PC-9 (cell line): ENCODE measurements at regions not wholly inside any gene's neighbourhood (a gene's known extent, or its start where the extent isn't known, plus 50 kb on each side); places are given as distances from the start of the nearest gene placed in this dataset.

ENCODE experiments used
- EZH2 ChIP-seq: fragments of 200-600 bp; sonication (generic); IDR thresholded peaks from 2 replicates; pipeline ENCODE4 v1.8.0; 2017; ENCODE audit warnings: antibody characterized with exemption, low read depth
- TF ChIP-seq, protein P1 (sequence below): fragments of 200-600 bp; sonication (generic); conservative IDR thresholded peaks from 2 replicates; pipeline ENCODE4 v1.6.1; 2017; ENCODE audit warnings: mixed run types, antibody characterized with exemption, mild to moderate bottlenecking, moderate library complexity

DNA sequence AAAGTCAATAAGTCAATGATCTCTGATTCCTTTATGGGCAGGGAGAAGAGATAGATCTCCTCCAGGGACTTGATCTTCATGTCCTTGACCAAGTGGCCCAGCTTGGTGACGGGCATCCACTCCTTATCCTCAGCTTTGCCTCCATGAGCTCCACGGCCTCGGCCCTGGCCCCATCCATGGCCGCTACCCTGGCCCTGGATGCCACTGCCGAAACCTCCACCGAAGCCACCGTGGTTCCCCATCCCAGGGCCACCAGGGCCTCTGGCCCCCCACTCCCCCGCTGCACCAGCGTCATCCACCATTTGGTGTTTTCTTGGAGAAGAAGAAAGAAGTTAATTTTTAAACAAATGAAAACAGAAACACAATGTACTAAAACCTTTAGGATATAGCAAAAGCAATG, 518.1 kb downstream of the GRXCR1 start:
- TF ChIP-seq, protein P1, sequence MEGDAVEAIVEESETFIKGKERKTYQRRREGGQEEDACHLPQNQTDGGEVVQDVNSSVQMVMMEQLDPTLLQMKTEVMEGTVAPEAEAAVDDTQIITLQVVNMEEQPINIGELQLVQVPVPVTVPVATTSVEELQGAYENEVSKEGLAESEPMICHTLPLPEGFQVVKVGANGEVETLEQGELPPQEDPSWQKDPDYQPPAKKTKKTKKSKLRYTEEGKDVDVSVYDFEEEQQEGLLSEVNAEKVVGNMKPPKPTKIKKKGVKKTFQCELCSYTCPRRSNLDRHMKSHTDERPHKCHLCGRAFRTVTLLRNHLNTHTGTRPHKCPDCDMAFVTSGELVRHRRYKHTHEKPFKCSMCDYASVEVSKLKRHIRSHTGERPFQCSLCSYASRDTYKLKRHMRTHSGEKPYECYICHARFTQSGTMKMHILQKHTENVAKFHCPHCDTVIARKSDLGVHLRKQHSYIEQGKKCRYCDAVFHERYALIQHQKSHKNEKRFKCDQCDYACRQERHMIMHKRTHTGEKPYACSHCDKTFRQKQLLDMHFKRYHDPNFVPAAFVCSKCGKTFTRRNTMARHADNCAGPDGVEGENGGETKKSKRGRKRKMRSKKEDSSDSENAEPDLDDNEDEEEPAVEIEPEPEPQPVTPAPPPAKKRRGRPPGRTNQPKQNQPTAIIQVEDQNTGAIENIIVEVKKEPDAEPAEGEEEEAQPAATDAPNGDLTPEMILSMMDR, result no peak
- TF ChIP-seq EZH2, result no peak
